GM13977 (cell line): ENCODE measurements at regions not wholly inside any gene's neighbourhood (a gene's known extent, or its start where the extent isn't known, plus 50 kb on each side); places are given as distances from the start of the nearest gene placed in this dataset.

Experiments used
- DNase-seq: peaks from one replicate; pipeline ENCODE4 v3.0.0; 2012; ENCODE audit warnings: low spot score
- CTCF ChIP-seq: IDR thresholded peaks from 2 replicates; pipeline ENCODE4 v1.5.1; 2012; ENCODE audit warnings: mild to moderate bottlenecking, control low read depth; ENCODE audit not compliant: insufficient read depth; ENCODE audit errors: extremely low read depth, missing control alignments
- in situ Hi-C: fragments of 300-500 bp; cut with MboI; formaldehyde crosslinking; loops from one replicate; pipeline ENCODE4 v1.12.0; 2022; ENCODE audit warnings: low sequenced_read_pairs, low pct_unique_long_range_greater_than_20kb, mixed read lengths, inconsistent platforms; ENCODE audit not compliant: unreplicated experiment

- no peak for DNase-seq
Measured at GRCh38 chr9:135387976-135388375, 91.6 kb upstream of the PPP1R26 start.

GRCh38 chr9:135388530-135388929, 91.1 kb upstream of the PPP1R26 start:
- in situ Hi-C loops, result no loop called here
- no peak for TF ChIP-seq CTCF
- no peak for DNase-seq

More at GRCh38 chr9:135387976-135388375, 91.6 kb upstream of the PPP1R26 start:
- in situ Hi-C loops, result no loop called here
- no peak for TF ChIP-seq CTCF

GRCh38 chr9:135391759-135392158, 87.8 kb upstream of the PPP1R26 start:
- no peak for DNase-seq
- in situ Hi-C loops, result no loop called here
- TF ChIP-seq CTCF, result no peak

- DNase-seq, result no peak
- no peak for TF ChIP-seq CTCF
- in situ Hi-C loops, result no loop called here
Measured at GRCh38 chr9:135392511-135392910, 87.1 kb upstream of the PPP1R26 start.

- TF ChIP-seq CTCF, result no peak
- DNase-seq, result no peak
- in situ Hi-C loops, result no loop called here
Measured at GRCh38 chr9:135394131-135394530, 85.5 kb upstream of the PPP1R26 start.

- no peak for TF ChIP-seq CTCF
- DNase-seq, result no peak
- in situ Hi-C loops, result no loop called here
Measured at GRCh38 chr9:135394699-135395645, 84.6 kb upstream of the PPP1R26 start.

GRCh38 chr9:135397142-135397541, 82.4 kb upstream of the PPP1R26 start:
- DNase-seq, result no peak
- TF ChIP-seq CTCF, result no peak
- in situ Hi-C loops, result no loop called here
